Lower leg skin (tissue), 4 donors: ENCODE measurements at regions not wholly inside any gene's neighbourhood (a gene's known extent, or its start where the extent isn't known, plus 50 kb on each side); places are given as distances from the start of the nearest gene placed in this dataset.
"Not testable (repeated sequence)": the region's sequence is repeated elsewhere in the genome, so short reads cannot be mapped to it uniquely, and the experiment has no call there.

Experiments used
- DNase-seq, 2 donors: peaks; one replicate each; pipeline ENCODE4 v3.0.0-alpha.2; 2019; ENCODE audit warnings: low spot score in 2 of 2
- H3K4me3 ChIP-seq: fragments of 200-600 bp; sonication (generic); 2 replicates; pipeline ENCODE4 v1.5.1; 2017; ENCODE audit warnings: mild to moderate bottlenecking, low read depth; ENCODE audit not compliant: poor library complexity, severe bottlenecking
- CTCF ChIP-seq, 3 donors: fragments of 450-650 bp; IDR thresholded peaks; one replicate each; pipeline ENCODE4 v1.5.1; 2016; ENCODE audit warnings: antibody characterized with exemption in 3 of 3, mild to moderate bottlenecking in 3 of 3, moderate library complexity in 2 of 3
- POLR2A ChIP-seq, 2 donors: fragments of 450-650 bp; IDR thresholded peaks; one replicate each; pipeline ENCODE4 v1.6.1; 2016 to 2017; ENCODE audit warnings: antibody characterized with exemption in 2 of 2, mild to moderate bottlenecking in 1 of 2, moderate library complexity in 1 of 2
- WGBS, 2 donors: methylation state at CpG; one replicate each; pipeline ENCODE4 v1.1.5; 2018; 5-methylcytosine and 5-hydroxymethylcytosine counted together
- intact Hi-C: fragments of 100-400 bp; cut with DNase I; formaldehyde crosslinking; loops from one replicate; pipeline ENCODE4 v1.15.0; 2023; ENCODE audit warnings: low total_unique reads

- intact Hi-C loops, result no loop called here
- no peak for TF ChIP-seq POLR2A (IDR thresholded peaks at IDR 0.05)
- DNase-seq, result no peak
- 76% methylated on average over 5 of the region's 5 CpGs; no CpG with 5 or more reads in 1 of the 2 donors for WGBS, 2 donors
- H3K4me3 ChIP-seq, result no peak overlapping the region
Observed at GRCh38 chrY:18951019-18951418, 177.5 kb upstream of the HSFY2 start.

- H3K4me3 ChIP-seq, result no peak overlapping the region
- TF ChIP-seq CTCF (IDR thresholded peaks at IDR 0.05), result no peak
- no peak for TF ChIP-seq POLR2A (IDR thresholded peaks at IDR 0.05)
- no peak for DNase-seq
- intact Hi-C loops, result no loop called here
Observed at GRCh38 chrY:18936831-18937230, 163.3 kb upstream of the HSFY2 start.

GRCh38 chrY:18919256-18919655 is 145.7 kb upstream of the HSFY2 start:
- intact Hi-C loops, result no loop called here
- 96% methylated on average over 5 of the region's 5 CpGs; no CpG with 5 or more reads in 1 of the 2 donors for WGBS, 2 donors
- no peak overlapping the region for H3K4me3 ChIP-seq
- no peak for DNase-seq
- TF ChIP-seq POLR2A (IDR thresholded peaks at IDR 0.05), result no peak
- TF ChIP-seq CTCF (IDR thresholded peaks at IDR 0.05), result no peak

- DNase-seq, result no peak
- H3K4me3 ChIP-seq, result no peak overlapping the region
- TF ChIP-seq CTCF (IDR thresholded peaks at IDR 0.05) (no peak), POLR2A (IDR thresholded peaks at IDR 0.05) (no peak)
- WGBS, 2 donors, result 82% methylated on average over 2 of the region's 2 CpGs; no CpG with 5 or more reads in 1 of the 2 donors
- intact Hi-C loops, result no loop called here
Observed at GRCh38 chrY:18912846-18913245, 139.3 kb upstream of the HSFY2 start.

- H3K4me3 ChIP-seq, result no peak overlapping the region
- 100% methylated on average over 1 of the region's 1 CpG; no CpG with 5 or more reads in 1 of the 2 donors for WGBS, 2 donors
- intact Hi-C loops, result no loop called here
Observed at GRCh38 chrY:18909846-18910245, 136.3 kb upstream of the HSFY2 start.

GRCh38 chrY:18906198-18906597 is 132.7 kb upstream of the HSFY2 start:
- DNase-seq, intact Hi-C loops, H3K4me3 ChIP-seq: not testable (repeated sequence)
- 93% methylated on average over 8 of the region's 8 CpGs; no CpG with 5 or more reads in 1 of the 2 donors for WGBS, 2 donors

More at GRCh38 chrY:18909846-18910245, 136.3 kb upstream of the HSFY2 start:
- DNase-seq, result no peak
- no peak for TF ChIP-seq POLR2A (IDR thresholded peaks at IDR 0.05)
- TF ChIP-seq CTCF (IDR thresholded peaks at IDR 0.05), result no peak

- 44% methylated on average over 2 of the region's 2 CpGs; no CpG with 5 or more reads in 1 of the 2 donors for WGBS, 2 donors
- no peak for TF ChIP-seq POLR2A (IDR thresholded peaks at IDR 0.05)
- TF ChIP-seq CTCF (IDR thresholded peaks at IDR 0.05), result no peak
- H3K4me3 ChIP-seq, result no peak overlapping the region
- intact Hi-C loops, result no loop called here
- no peak for DNase-seq
Observed at GRCh38 chrY:18904296-18904695, 130.8 kb upstream of the HSFY2 start.
